ENCODE measurements at regions not wholly inside any gene's neighbourhood (a gene's known extent, or its start where the extent isn't known, plus 50 kb on each side); places are given as distances from the start of the nearest gene placed in this dataset.

DNA sequence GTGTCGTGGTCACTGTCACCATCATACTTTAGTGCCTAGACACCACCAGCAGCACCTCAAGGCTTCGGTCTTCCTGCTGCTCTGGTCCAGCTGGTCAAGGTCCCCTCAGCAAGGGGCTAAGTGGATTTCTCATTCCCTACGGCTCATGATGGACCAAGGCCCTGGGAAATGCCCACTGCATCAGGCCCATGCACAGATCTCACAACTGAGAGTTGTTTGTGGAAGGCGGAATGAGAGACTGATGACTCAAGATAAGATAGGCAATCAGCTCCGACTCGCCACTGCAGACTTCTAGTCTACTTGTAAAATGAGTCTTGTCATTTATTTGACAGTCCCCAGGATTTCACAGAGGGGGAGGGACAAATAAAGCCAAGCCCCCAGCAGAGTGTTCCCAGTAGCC lies 108.4 kb upstream of the TBX20 start:
- TF ChIP-seq EZH2 (IDR thresholded peaks at IDR 0.05; ENCODE audit: borderline replicate concordance, low read length), result no peak
- TF ChIP-seq, protein P1, sequence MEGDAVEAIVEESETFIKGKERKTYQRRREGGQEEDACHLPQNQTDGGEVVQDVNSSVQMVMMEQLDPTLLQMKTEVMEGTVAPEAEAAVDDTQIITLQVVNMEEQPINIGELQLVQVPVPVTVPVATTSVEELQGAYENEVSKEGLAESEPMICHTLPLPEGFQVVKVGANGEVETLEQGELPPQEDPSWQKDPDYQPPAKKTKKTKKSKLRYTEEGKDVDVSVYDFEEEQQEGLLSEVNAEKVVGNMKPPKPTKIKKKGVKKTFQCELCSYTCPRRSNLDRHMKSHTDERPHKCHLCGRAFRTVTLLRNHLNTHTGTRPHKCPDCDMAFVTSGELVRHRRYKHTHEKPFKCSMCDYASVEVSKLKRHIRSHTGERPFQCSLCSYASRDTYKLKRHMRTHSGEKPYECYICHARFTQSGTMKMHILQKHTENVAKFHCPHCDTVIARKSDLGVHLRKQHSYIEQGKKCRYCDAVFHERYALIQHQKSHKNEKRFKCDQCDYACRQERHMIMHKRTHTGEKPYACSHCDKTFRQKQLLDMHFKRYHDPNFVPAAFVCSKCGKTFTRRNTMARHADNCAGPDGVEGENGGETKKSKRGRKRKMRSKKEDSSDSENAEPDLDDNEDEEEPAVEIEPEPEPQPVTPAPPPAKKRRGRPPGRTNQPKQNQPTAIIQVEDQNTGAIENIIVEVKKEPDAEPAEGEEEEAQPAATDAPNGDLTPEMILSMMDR (conservative IDR thresholded peaks at IDR 0.05 in 1 of 2, IDR thresholded peaks at IDR 0.05 in 1 of 2; ENCODE audit: extremely low read depth in 1 of 2, insufficient read depth in 1 of 2, low read depth in 1 of 2, low read length in 2 of 2), result no peak

Measured in mammary epithelial cell (primary cell).